ENCODE measurements at regions not wholly inside any gene's neighbourhood (a gene's known extent, or its start where the extent isn't known, plus 50 kb on each side); places are given as distances from the start of the nearest gene placed in this dataset.

- TF ChIP-seq, protein P1, sequence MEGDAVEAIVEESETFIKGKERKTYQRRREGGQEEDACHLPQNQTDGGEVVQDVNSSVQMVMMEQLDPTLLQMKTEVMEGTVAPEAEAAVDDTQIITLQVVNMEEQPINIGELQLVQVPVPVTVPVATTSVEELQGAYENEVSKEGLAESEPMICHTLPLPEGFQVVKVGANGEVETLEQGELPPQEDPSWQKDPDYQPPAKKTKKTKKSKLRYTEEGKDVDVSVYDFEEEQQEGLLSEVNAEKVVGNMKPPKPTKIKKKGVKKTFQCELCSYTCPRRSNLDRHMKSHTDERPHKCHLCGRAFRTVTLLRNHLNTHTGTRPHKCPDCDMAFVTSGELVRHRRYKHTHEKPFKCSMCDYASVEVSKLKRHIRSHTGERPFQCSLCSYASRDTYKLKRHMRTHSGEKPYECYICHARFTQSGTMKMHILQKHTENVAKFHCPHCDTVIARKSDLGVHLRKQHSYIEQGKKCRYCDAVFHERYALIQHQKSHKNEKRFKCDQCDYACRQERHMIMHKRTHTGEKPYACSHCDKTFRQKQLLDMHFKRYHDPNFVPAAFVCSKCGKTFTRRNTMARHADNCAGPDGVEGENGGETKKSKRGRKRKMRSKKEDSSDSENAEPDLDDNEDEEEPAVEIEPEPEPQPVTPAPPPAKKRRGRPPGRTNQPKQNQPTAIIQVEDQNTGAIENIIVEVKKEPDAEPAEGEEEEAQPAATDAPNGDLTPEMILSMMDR (conservative IDR thresholded peaks at IDR 0.05; ENCODE audit: low read depth, low read length) = no peak
- TF ChIP-seq EZH2 (IDR thresholded peaks at IDR 0.05; ENCODE audit: low read length, unreplicated experiment) = no peak
- no peak for TF ChIP-seq EZH2phosphoT487 (IDR thresholded peaks at IDR 0.05; ENCODE audit: borderline replicate concordance, low read length)
Measured at GRCh38 chrX:149275836-149276235, 229.3 kb downstream of the IDS start.
